Upper lobe of left lung (tissue), 6 donors: ENCODE measurements at regions not wholly inside any gene's neighbourhood (a gene's known extent, or its start where the extent isn't known, plus 50 kb on each side); places are given as distances from the start of the nearest gene placed in this dataset.

Experiments
- ATAC-seq, 2 donors: fragments of 200-7000 bp; cut with Tn5 transposase; one replicate each; pipeline ENCODE4 v1.9.1; 2022; ENCODE audit warnings: mild to moderate bottlenecking in 2 of 2, moderate library complexity in 2 of 2; ENCODE audit not compliant: low FRiP score in 2 of 2
- DNase-seq, 2 donors: peaks; one replicate each; pipeline ENCODE4 v3.0.0-alpha.2; 2019 to 2020
- H3K27ac ChIP-seq, 4 donors: fragments of 200-600 bp; sonication (generic); one replicate each; pipeline ENCODE4 v1.5.1; 2016 to 2019
- H3K27me3 ChIP-seq, 4 donors: fragments of 200-600 bp; sonication (generic); one replicate each; pipeline ENCODE4 v1.5.1; 2017 to 2019
- H3K36me3 ChIP-seq, 4 donors: fragments of 200-600 bp; sonication (generic); one replicate each; pipeline ENCODE4 v1.5.1; 2016 to 2019
- H3K4me1 ChIP-seq, 4 donors: fragments of 200-600 bp; sonication (generic); one replicate each; pipeline ENCODE4 v1.5.1; 2018 to 2019
- H3K4me3 ChIP-seq, 4 donors: fragments of 200-600 bp; sonication (generic); one replicate each; pipeline ENCODE4 v1.5.1; 2017 to 2019; ENCODE audit warnings: mild to moderate bottlenecking in 2 of 4, moderate library complexity in 1 of 4
- H3K9me3 ChIP-seq, 4 donors: fragments of 200-600 bp; sonication (generic); one replicate each; pipeline ENCODE4 v1.5.1; 2018 to 2019
- EP300 ChIP-seq, 4 donors: sonication (generic); formaldehyde crosslinking; IDR thresholded peaks; one replicate each; pipeline ENCODE4 v1.5.1; 2017; ENCODE audit warnings: antibody characterized with exemption in 4 of 4, control low read depth in 2 of 4
- POLR2A ChIP-seq, 4 donors: fragments of 450-650 bp; IDR thresholded peaks; one replicate each; pipeline ENCODE4 v1.5.1; 2016 to 2017; ENCODE audit warnings: antibody characterized with exemption in 4 of 4, mild to moderate bottlenecking in 2 of 4
- POLR2AphosphoS5 ChIP-seq, 2 donors: sonication (generic); formaldehyde crosslinking; IDR thresholded peaks; one replicate each; pipeline ENCODE4 v1.5.1; 2017; ENCODE audit warnings: antibody characterized with exemption in 2 of 2
- WGBS, 2 donors: methylation state at CpG; one replicate each; pipeline ENCODE4 v1.1.5; 2017 to 2018; 5-methylcytosine and 5-hydroxymethylcytosine counted together
- TF ChIP-seq, protein P1 (sequence below), 6 experiments: fragments of 450-650 bp in 4 of 6; fragments of 200-600 bp in 2 of 6; sonication (generic) in 2 of 6; IDR thresholded peaks; one replicate each; pipeline ENCODE4 v1.5.1; 2016 to 2019; ENCODE audit warnings: antibody characterized with exemption in 6 of 6
- donor health status: DM: no; HTN: no; CAD: no; lungs with moderate emphysema.
- donor health status: DM: no; HTN: yes; CAD: no; lungs with severe emphysema.

GRCh38 chr11:97814325-97814959 is 1206.3 kb upstream of the CNTN5 start:
- TF ChIP-seq EP300 (IDR thresholded peaks at IDR 0.05) (no peak), POLR2AphosphoS5 (IDR thresholded peaks at IDR 0.05) (no peak), POLR2A (IDR thresholded peaks at IDR 0.05) (no peak)
- TF ChIP-seq, protein P1, sequence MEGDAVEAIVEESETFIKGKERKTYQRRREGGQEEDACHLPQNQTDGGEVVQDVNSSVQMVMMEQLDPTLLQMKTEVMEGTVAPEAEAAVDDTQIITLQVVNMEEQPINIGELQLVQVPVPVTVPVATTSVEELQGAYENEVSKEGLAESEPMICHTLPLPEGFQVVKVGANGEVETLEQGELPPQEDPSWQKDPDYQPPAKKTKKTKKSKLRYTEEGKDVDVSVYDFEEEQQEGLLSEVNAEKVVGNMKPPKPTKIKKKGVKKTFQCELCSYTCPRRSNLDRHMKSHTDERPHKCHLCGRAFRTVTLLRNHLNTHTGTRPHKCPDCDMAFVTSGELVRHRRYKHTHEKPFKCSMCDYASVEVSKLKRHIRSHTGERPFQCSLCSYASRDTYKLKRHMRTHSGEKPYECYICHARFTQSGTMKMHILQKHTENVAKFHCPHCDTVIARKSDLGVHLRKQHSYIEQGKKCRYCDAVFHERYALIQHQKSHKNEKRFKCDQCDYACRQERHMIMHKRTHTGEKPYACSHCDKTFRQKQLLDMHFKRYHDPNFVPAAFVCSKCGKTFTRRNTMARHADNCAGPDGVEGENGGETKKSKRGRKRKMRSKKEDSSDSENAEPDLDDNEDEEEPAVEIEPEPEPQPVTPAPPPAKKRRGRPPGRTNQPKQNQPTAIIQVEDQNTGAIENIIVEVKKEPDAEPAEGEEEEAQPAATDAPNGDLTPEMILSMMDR (IDR thresholded peaks at IDR 0.05): no peak
- Histone ChIP-seq H3K27me3 (no peaks in the 10 kb centered on the region), H3K4me1 (no peaks in the 10 kb centered on the region), H3K27ac (no peak overlapping the region), H3K9me3 (peaks cover 0 to 6% (median 0%) of the 10 kb centered on the region in 4 donors), H3K4me3 (no peak overlapping the region), H3K36me3 (no peaks in the 10 kb centered on the region)
- ATAC-seq (no peak), DNase-seq (no peak)
- 71 to 74% methylated on average over 4 of the region's 4 CpGs for WGBS, 2 donors

DNA sequence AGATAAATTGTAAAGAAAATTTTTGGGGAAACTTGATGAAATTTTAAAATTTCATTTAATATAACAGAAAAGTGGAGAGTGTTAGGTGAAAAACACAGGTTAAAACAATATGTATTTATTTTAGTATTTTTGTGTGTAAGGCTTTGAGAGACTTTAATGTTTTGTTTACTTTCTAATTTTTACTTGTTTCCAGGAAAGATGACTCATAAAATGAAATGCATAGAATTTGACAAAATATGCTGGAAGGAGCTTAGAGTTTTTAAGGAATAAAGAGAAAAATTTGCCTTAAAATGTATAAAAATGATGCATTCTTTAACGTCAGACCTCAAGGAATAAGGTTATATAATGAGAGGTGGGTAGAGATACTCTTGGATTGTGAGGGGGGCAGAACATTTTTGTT is 1205.1 kb upstream of the CNTN5 start:
- Histone ChIP-seq H3K27me3 (no peaks in the 10 kb centered on the region), H3K4me1 (no peaks in the 10 kb centered on the region), H3K9me3 (no peaks in the 10 kb centered on the region), H3K36me3 (no peaks in the 10 kb centered on the region), H3K27ac (no peak overlapping the region), H3K4me3 (no peak overlapping the region)
- ATAC-seq: no peak
- no peak for TF ChIP-seq EP300 (IDR thresholded peaks at IDR 0.05)
- TF ChIP-seq POLR2AphosphoS5 (IDR thresholded peaks at IDR 0.05): no peak
- TF ChIP-seq, protein P1 (IDR thresholded peaks at IDR 0.05): no peak
- 71 to 76% methylated on average over 1 of the region's 1 CpG for WGBS, 2 donors
- no peak for DNase-seq

DNA sequence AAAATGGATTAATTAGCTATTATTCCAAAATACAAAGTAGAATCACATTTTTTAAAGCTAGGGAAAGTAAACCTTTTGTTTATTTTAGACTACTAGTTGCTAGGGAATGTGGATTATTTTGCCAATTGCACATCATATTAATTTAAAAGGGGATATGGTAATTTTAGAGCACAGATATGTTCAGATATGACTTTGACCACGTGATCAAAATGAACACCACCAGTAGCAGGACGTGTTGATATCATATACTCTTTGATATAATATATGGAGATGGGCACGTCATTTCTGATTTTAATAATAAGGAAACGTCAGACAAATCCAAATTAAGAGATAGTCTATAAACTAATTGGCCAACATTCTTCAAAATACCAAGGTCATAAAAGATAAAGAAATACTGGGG is 1188.3 kb upstream of the CNTN5 start:
- Histone ChIP-seq H3K27ac (no peak overlapping the region), H3K36me3 (no peaks in the 10 kb centered on the region), H3K4me3 (no peak overlapping the region), H3K27me3 (no peaks in the 10 kb centered on the region), H3K4me1 (no peaks in the 10 kb centered on the region), H3K9me3 (no peaks in the 10 kb centered on the region)
- 64 to 66% methylated on average over 4 of the region's 4 CpGs for WGBS, 2 donors
- no peak for TF ChIP-seq POLR2A (IDR thresholded peaks at IDR 0.05)
- TF ChIP-seq, protein P1 (IDR thresholded peaks at IDR 0.05): no peak
- TF ChIP-seq EP300 (IDR thresholded peaks at IDR 0.05): no peak
- TF ChIP-seq POLR2AphosphoS5 (IDR thresholded peaks at IDR 0.05): no peak
- ATAC-seq (no peak), DNase-seq (no peak)

- ATAC-seq (no peak), DNase-seq (no peak)
- H3K4me3 ChIP-seq: no peak overlapping the region
- H3K27ac ChIP-seq: no peak overlapping the region
- TF ChIP-seq, protein P1 (IDR thresholded peaks at IDR 0.05): no peak
- TF ChIP-seq POLR2AphosphoS5 (IDR thresholded peaks at IDR 0.05): no peak
- no peak for TF ChIP-seq POLR2A (IDR thresholded peaks at IDR 0.05)
- no peak for TF ChIP-seq EP300 (IDR thresholded peaks at IDR 0.05)
- H3K9me3 ChIP-seq: no peaks in the 10 kb centered on the region
- 100% methylated on average over 2 of the region's 2 CpGs for WGBS, 2 donors
- no peaks in the 10 kb centered on the region for H3K36me3 ChIP-seq
- H3K27me3 ChIP-seq: no peaks in the 10 kb centered on the region
- no peaks in the 10 kb centered on the region for H3K4me1 ChIP-seq
Observed at GRCh38 chr11:97833412-97833811, 1187.3 kb upstream of the CNTN5 start.

DNA sequence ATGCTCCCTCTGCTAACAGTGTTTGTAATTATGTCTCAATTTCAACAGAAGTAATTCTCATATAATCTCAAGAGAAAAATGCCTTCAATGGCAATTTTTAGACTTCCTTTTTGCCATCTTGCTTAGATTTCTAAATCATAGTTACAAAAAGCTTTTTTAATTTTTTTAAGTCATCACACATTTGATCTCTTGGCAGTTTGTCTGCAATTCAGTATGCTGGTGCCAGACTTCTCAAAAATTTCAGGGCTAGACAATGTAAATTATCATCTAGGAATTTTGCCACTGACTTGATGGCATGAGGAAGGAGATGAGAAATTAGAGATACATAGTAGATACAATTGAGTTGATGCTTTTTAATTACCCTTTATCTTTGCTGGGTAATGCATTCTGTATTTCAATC is 1176.7 kb upstream of the CNTN5 start:
- Histone ChIP-seq H3K9me3 (no peaks in the 10 kb centered on the region), H3K36me3 (no peaks in the 10 kb centered on the region), H3K27me3 (no peaks in the 10 kb centered on the region), H3K4me3 (no peak overlapping the region), H3K4me1 (no peaks in the 10 kb centered on the region), H3K27ac (no peak overlapping the region)
- TF ChIP-seq, protein P1 (IDR thresholded peaks at IDR 0.05): no peak
- TF ChIP-seq POLR2AphosphoS5 (IDR thresholded peaks at IDR 0.05): no peak
- no peak for TF ChIP-seq EP300 (IDR thresholded peaks at IDR 0.05)
- TF ChIP-seq POLR2A (IDR thresholded peaks at IDR 0.05): no peak
- DNase-seq (no peak), ATAC-seq (no peak)
